ENCODE measurements at regions not wholly inside any gene's neighbourhood (a gene's known extent, or its start where the extent isn't known, plus 50 kb on each side); places are given as distances from the start of the nearest gene placed in this dataset.

GRCh38 chr2:146576339-146577111, 1268.3 kb upstream of the ACVR2A start:
- Histone ChIP-seq H3K9me3 (ENCODE audit: control insufficient read depth in 2 of 3, insufficient read depth in 1 of 3, low read length in 3 of 3) (no peaks in the 10 kb centered on the region), H3K36me3 (ENCODE audit: control insufficient read depth in 2 of 3, insufficient read depth in 3 of 3, low read length in 3 of 3) (no peaks in the 10 kb centered on the region), H3K27me3 (ENCODE audit: control insufficient read depth, insufficient read depth, low read length) (no peaks in the 10 kb centered on the region), H3K27ac (ENCODE audit: low read depth in 2 of 2, low read length in 2 of 2) (no peak overlapping the region), H3K4me3 (ENCODE audit: low read length in 3 of 3) (no peak overlapping the region), H3K9ac (ENCODE audit: low read length in 3 of 3) (no peak overlapping the region), H3K4me1 (ENCODE audit: control insufficient read depth in 2 of 3, insufficient read depth in 2 of 3, low read depth in 1 of 3, low read length in 3 of 3) (no peaks in the 10 kb centered on the region)
- no peak for DNase-seq
- TF ChIP-seq CTCF (IDR thresholded peaks at IDR 0.05; ENCODE audit: borderline replicate concordance, extremely low read depth, insufficient read depth): no peak
- intact Hi-C loops (cut with DNase I): no loop called here
- no peak for FAIRE-seq

GRCh38 chr2:146572598-146572997, 1272.2 kb upstream of the ACVR2A start:
- no peak overlapping the region for H3K9ac ChIP-seq (ENCODE audit: low read length in 3 of 3)
- FAIRE-seq (no peak), DNase-seq (no peak)
- H3K9me3 ChIP-seq (ENCODE audit: control insufficient read depth in 2 of 3, insufficient read depth in 1 of 3, low read length in 3 of 3): no peaks in the 10 kb centered on the region
- intact Hi-C loops (cut with DNase I): no loop called here
- H3K36me3 ChIP-seq (ENCODE audit: control insufficient read depth in 2 of 3, insufficient read depth in 3 of 3, low read length in 3 of 3): no peaks in the 10 kb centered on the region
- no peak for TF ChIP-seq CTCF (IDR thresholded peaks at IDR 0.05; ENCODE audit: borderline replicate concordance, extremely low read depth, insufficient read depth)
- no peaks in the 10 kb centered on the region for H3K27me3 ChIP-seq (ENCODE audit: control insufficient read depth, insufficient read depth, low read length)
- H3K4me1 ChIP-seq (ENCODE audit: control insufficient read depth in 2 of 3, insufficient read depth in 2 of 3, low read depth in 1 of 3, low read length in 3 of 3): no peaks in the 10 kb centered on the region
- no peak overlapping the region for H3K27ac ChIP-seq (ENCODE audit: low read depth in 2 of 2, low read length in 2 of 2)
- no peak overlapping the region for H3K4me3 ChIP-seq (ENCODE audit: low read length in 3 of 3)

GRCh38 chr2:146561996-146562395, 1282.8 kb upstream of the ACVR2A start:
- intact Hi-C loops (cut with DNase I): no loop called here
- no peaks in the 10 kb centered on the region for H3K27me3 ChIP-seq (ENCODE audit: control insufficient read depth, insufficient read depth, low read length)
- FAIRE-seq (no peak), DNase-seq (no peak)
- H3K27ac ChIP-seq (ENCODE audit: low read depth in 2 of 2, low read length in 2 of 2): no peak overlapping the region
- H3K9ac ChIP-seq (ENCODE audit: low read length in 3 of 3): no peak overlapping the region
- H3K4me3 ChIP-seq (ENCODE audit: low read length in 3 of 3): no peak overlapping the region
- no peaks in the 10 kb centered on the region for H3K9me3 ChIP-seq (ENCODE audit: control insufficient read depth in 2 of 3, insufficient read depth in 1 of 3, low read length in 3 of 3)
- H3K36me3 ChIP-seq (ENCODE audit: control insufficient read depth in 2 of 3, insufficient read depth in 3 of 3, low read length in 3 of 3): no peaks in the 10 kb centered on the region
- H3K4me1 ChIP-seq (ENCODE audit: control insufficient read depth in 2 of 3, insufficient read depth in 2 of 3, low read depth in 1 of 3, low read length in 3 of 3): no peaks in the 10 kb centered on the region
- no peak for TF ChIP-seq CTCF (IDR thresholded peaks at IDR 0.05; ENCODE audit: borderline replicate concordance, extremely low read depth, insufficient read depth)

GRCh38 chr2:146547236-146547635, 1297.6 kb upstream of the ACVR2A start:
- intact Hi-C loops (cut with DNase I): no loop called here
- no peaks in the 10 kb centered on the region for H3K27me3 ChIP-seq (ENCODE audit: control insufficient read depth, insufficient read depth, low read length)
- no peaks in the 10 kb centered on the region for H3K36me3 ChIP-seq (ENCODE audit: control insufficient read depth in 2 of 3, insufficient read depth in 3 of 3, low read length in 3 of 3)
- H3K4me3 ChIP-seq (ENCODE audit: low read length in 3 of 3): no peak overlapping the region
- no peak for TF ChIP-seq CTCF (IDR thresholded peaks at IDR 0.05; ENCODE audit: borderline replicate concordance, extremely low read depth, insufficient read depth)
- no peak overlapping the region for H3K27ac ChIP-seq (ENCODE audit: low read depth in 2 of 2, low read length in 2 of 2)
- no peak overlapping the region for H3K9ac ChIP-seq (ENCODE audit: low read length in 3 of 3)
- FAIRE-seq (no peak), DNase-seq (no peak)
- H3K9me3 ChIP-seq (ENCODE audit: control insufficient read depth in 2 of 3, insufficient read depth in 1 of 3, low read length in 3 of 3): no peaks in the 10 kb centered on the region
- H3K4me1 ChIP-seq (ENCODE audit: control insufficient read depth in 2 of 3, insufficient read depth in 2 of 3, low read depth in 1 of 3, low read length in 3 of 3): no peaks in the 10 kb centered on the region

Measured in kidney (tissue), 13 donors.